ENCODE measurements at regions not wholly inside any gene's neighbourhood (a gene's known extent, or its start where the extent isn't known, plus 50 kb on each side); places are given as distances from the start of the nearest gene placed in this dataset.
"Not testable (repeated sequence)": the region's sequence is repeated elsewhere in the genome, so short reads cannot be mapped to it uniquely, and the experiment has no call there.

DNA sequence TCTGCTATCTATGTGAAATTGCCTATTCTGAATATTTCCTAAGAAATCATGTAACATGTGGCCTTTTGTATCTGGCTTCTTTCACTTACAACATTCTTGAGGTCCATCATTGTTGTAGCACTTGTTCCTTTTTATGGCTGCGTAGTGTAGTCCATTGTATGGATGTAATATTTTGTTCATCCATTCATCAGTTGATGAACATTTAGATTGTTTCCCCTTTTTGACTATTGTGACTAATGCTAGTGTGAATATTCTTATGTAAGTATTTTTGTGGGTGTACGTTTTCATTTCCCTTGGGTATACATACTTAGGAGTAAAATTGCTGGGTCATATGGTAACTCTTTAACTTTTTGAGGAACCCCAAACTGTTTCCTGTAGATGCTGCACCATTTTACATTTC is 134.6 kb downstream of the FOXD4L6 start:
- intact Hi-C loops (cut with DNase I); H3K4me1 ChIP-seq (ENCODE audit: control insufficient read depth in 2 of 3, insufficient read depth in 2 of 3, low read depth in 1 of 3, low read length in 3 of 3); H3K27me3 ChIP-seq (ENCODE audit: control insufficient read depth, insufficient read depth, low read length); H3K36me3 ChIP-seq (ENCODE audit: control insufficient read depth in 2 of 3, insufficient read depth in 3 of 3, low read length in 3 of 3); FAIRE-seq; H3K27ac ChIP-seq (ENCODE audit: low read depth in 2 of 2, low read length in 2 of 2); DNase-seq; H3K9ac ChIP-seq (ENCODE audit: low read length in 3 of 3); H3K9me3 ChIP-seq (ENCODE audit: control insufficient read depth in 2 of 3, insufficient read depth in 1 of 3, low read length in 3 of 3): not testable (repeated sequence)
- H3K4me3 ChIP-seq (ENCODE audit: low read length in 3 of 3): peak overlapping the region in 1 of 3 donors; percentile 37

GRCh38 chr9:40993375-40993774 is 135.1 kb downstream of the FOXD4L6 start:
- H3K4me3 ChIP-seq (ENCODE audit: low read length in 3 of 3): peak overlapping the region; percentile 28 to 98 (median 85)
- H3K9me3 ChIP-seq (ENCODE audit: control insufficient read depth in 2 of 3, insufficient read depth in 1 of 3, low read length in 3 of 3); FAIRE-seq; H3K4me1 ChIP-seq (ENCODE audit: control insufficient read depth in 2 of 3, insufficient read depth in 2 of 3, low read depth in 1 of 3, low read length in 3 of 3); H3K27ac ChIP-seq (ENCODE audit: low read depth in 2 of 2, low read length in 2 of 2); H3K9ac ChIP-seq (ENCODE audit: low read length in 3 of 3); DNase-seq; H3K27me3 ChIP-seq (ENCODE audit: control insufficient read depth, insufficient read depth, low read length); H3K36me3 ChIP-seq (ENCODE audit: control insufficient read depth in 2 of 3, insufficient read depth in 3 of 3, low read length in 3 of 3); intact Hi-C loops (cut with DNase I): not testable (repeated sequence)

DNA sequence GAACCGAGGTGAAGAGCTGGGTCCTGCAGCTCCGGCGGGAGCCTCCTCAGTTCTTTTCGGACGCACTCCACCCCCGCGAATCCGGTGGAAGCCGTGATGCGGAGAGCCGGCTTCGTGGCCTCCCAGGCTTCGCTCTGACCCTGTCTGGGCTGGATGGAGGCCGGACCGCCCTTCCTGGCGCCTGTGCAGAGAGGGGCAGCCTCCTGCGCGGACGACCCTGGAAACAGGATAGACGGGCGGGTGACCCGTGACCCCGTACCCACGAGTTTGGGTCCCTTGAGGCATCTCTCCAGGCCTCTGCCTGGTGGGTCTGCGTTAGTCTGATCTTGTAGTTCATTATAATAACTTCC is 136.0 kb downstream of the FOXD4L6 start:
- Histone ChIP-seq H3K9ac (ENCODE audit: low read length in 3 of 3) (peak overlapping the region; percentile 93 to 96 (median 94)), H3K4me3 (ENCODE audit: low read length in 3 of 3) (peak overlapping the region; percentile 85 to 98 (median 97)), H3K27ac (ENCODE audit: low read depth in 2 of 2, low read length in 2 of 2) (peak overlapping the region; percentile 90 to 91)
- intact Hi-C loops (cut with DNase I); FAIRE-seq; H3K4me1 ChIP-seq (ENCODE audit: control insufficient read depth in 2 of 3, insufficient read depth in 2 of 3, low read depth in 1 of 3, low read length in 3 of 3); H3K9me3 ChIP-seq (ENCODE audit: control insufficient read depth in 2 of 3, insufficient read depth in 1 of 3, low read length in 3 of 3); H3K27me3 ChIP-seq (ENCODE audit: control insufficient read depth, insufficient read depth, low read length); H3K36me3 ChIP-seq (ENCODE audit: control insufficient read depth in 2 of 3, insufficient read depth in 3 of 3, low read length in 3 of 3): not testable (repeated sequence)
- peak in 3 of 5 donors; percentile 84 to 95 (median 91) for DNase-seq

- H3K9me3 ChIP-seq (ENCODE audit: control insufficient read depth in 2 of 3, insufficient read depth in 1 of 3, low read length in 3 of 3); H3K36me3 ChIP-seq (ENCODE audit: control insufficient read depth in 2 of 3, insufficient read depth in 3 of 3, low read length in 3 of 3); H3K27me3 ChIP-seq (ENCODE audit: control insufficient read depth, insufficient read depth, low read length); FAIRE-seq; intact Hi-C loops (cut with DNase I); H3K4me1 ChIP-seq (ENCODE audit: control insufficient read depth in 2 of 3, insufficient read depth in 2 of 3, low read depth in 1 of 3, low read length in 3 of 3): not testable (repeated sequence)
- peak overlapping the region; percentile 85 to 98 (median 97) for H3K4me3 ChIP-seq (ENCODE audit: low read length in 3 of 3)
- DNase-seq: peak; percentile 98 to 99 (median 99)
- peak; percentile 58 for TF ChIP-seq CTCF (IDR thresholded peaks at IDR 0.05; ENCODE audit: borderline replicate concordance, extremely low read depth, insufficient read depth)
- peak overlapping the region; percentile 90 to 91 for H3K27ac ChIP-seq (ENCODE audit: low read depth in 2 of 2, low read length in 2 of 2)
- H3K9ac ChIP-seq (ENCODE audit: low read length in 3 of 3): peak overlapping the region; percentile 94 to 98 (median 96)
Observed at GRCh38 chr9:40991741-40992471, 136.6 kb downstream of the FOXD4L6 start.

DNA sequence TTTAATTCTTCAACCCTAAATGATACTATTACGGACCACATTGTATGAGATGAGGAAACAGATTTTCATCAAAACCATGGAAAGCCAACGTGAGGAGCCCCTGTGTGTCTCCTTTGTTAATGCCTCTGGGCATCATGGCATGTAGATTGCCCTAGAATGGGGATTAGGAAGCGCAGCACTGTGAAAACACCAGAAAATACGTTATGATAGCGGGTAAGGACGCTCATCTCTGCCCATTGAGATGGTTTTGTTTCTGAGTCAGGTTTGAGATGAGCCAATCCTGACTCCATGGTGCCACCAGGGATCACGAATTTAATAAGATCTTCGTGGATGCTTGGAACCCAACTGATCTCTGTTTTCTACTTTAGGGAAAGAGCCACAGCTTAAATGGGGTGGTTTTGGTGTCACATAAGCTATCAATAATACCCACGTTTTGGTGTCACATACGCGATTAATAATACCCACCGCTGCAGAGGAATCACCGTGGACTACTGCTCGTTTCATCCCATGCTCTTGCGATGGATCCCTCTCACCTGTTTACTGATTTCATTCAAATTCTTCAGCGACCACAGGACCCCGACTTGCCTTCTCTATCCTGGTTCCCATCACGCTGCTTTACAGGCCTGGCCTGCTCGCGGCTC is 137.3 kb downstream of the FOXD4L6 start:
- H3K9me3 ChIP-seq (ENCODE audit: control insufficient read depth in 2 of 3, insufficient read depth in 1 of 3, low read length in 3 of 3); H3K36me3 ChIP-seq (ENCODE audit: control insufficient read depth in 2 of 3, insufficient read depth in 3 of 3, low read length in 3 of 3); DNase-seq; H3K27me3 ChIP-seq (ENCODE audit: control insufficient read depth, insufficient read depth, low read length); intact Hi-C loops (cut with DNase I); H3K4me1 ChIP-seq (ENCODE audit: control insufficient read depth in 2 of 3, insufficient read depth in 2 of 3, low read depth in 1 of 3, low read length in 3 of 3); FAIRE-seq: not testable (repeated sequence)
- Histone ChIP-seq H3K4me3 (ENCODE audit: low read length in 3 of 3) (peak overlapping the region; percentile 85 to 98 (median 97)), H3K9ac (ENCODE audit: low read length in 3 of 3) (peak overlapping the region; percentile 52 to 98 (median 83)), H3K27ac (ENCODE audit: low read depth in 2 of 2, low read length in 2 of 2) (peak overlapping the region; percentile 90 to 91)

DNA sequence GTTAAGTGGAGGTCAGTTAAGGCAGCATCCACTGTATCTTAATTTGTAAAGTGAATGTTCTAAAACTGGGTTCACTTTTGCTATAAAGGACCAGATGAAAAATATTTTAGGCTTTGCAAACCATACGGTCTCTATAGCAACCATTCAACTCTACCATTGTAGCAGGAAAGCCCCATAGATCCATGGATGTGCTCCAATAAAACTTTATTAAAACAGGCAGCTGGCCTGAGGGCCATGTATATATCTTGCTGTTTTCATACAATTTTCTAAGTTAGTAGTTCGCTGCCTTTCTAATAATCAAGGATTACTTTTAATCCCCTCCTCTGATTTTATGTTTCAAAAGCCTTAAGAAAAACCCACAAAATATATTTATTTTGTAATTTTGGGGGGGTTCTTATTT is 142.1 kb downstream of the FOXD4L6 start:
- H3K4me3 ChIP-seq (ENCODE audit: low read length in 3 of 3); FAIRE-seq; H3K27me3 ChIP-seq (ENCODE audit: control insufficient read depth, insufficient read depth, low read length); H3K4me1 ChIP-seq (ENCODE audit: control insufficient read depth in 2 of 3, insufficient read depth in 2 of 3, low read depth in 1 of 3, low read length in 3 of 3); intact Hi-C loops (cut with DNase I); DNase-seq; H3K27ac ChIP-seq (ENCODE audit: low read depth in 2 of 2, low read length in 2 of 2); H3K9me3 ChIP-seq (ENCODE audit: control insufficient read depth in 2 of 3, insufficient read depth in 1 of 3, low read length in 3 of 3); H3K9ac ChIP-seq (ENCODE audit: low read length in 3 of 3); H3K36me3 ChIP-seq (ENCODE audit: control insufficient read depth in 2 of 3, insufficient read depth in 3 of 3, low read length in 3 of 3): not testable (repeated sequence)

DNA sequence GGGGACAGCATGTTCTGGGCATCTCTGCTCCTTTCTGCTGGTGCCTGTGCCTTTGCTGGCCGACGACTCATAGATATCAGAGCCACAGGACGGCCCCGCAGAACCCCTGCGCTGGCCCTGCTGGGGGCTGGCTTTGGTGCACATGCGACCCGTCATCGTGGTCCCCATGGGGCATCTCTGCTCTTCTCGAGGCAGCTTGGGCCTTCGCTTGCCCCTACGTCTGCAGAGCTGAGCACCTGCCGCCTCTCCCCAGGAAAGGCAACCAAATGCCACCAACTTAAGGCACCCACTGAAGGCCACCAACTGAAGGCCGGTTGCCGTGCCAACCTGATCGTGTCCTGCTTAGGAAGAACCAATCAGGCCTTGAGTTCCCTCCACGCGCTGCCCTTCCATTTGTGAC is 153.1 kb downstream of the FOXD4L6 start:
- H3K27ac ChIP-seq (ENCODE audit: low read depth in 2 of 2, low read length in 2 of 2); intact Hi-C loops (cut with DNase I): not testable (repeated sequence)
- peak in 1 of 5 donors; percentile 78 for DNase-seq

More for the DNA sequence above, 153.1 kb downstream of the FOXD4L6 start:
- H3K4me3 ChIP-seq (ENCODE audit: low read length in 3 of 3); H3K9me3 ChIP-seq (ENCODE audit: control insufficient read depth in 2 of 3, insufficient read depth in 1 of 3, low read length in 3 of 3); H3K9ac ChIP-seq (ENCODE audit: low read length in 3 of 3); H3K36me3 ChIP-seq (ENCODE audit: control insufficient read depth in 2 of 3, insufficient read depth in 3 of 3, low read length in 3 of 3); H3K27me3 ChIP-seq (ENCODE audit: control insufficient read depth, insufficient read depth, low read length); FAIRE-seq; H3K4me1 ChIP-seq (ENCODE audit: control insufficient read depth in 2 of 3, insufficient read depth in 2 of 3, low read depth in 1 of 3, low read length in 3 of 3): not testable (repeated sequence)

Data from kidney (tissue), 13 donors.